H1 (cell line): ENCODE measurements at regions not wholly inside any gene's neighbourhood (a gene's known extent, or its start where the extent isn't known, plus 50 kb on each side); places are given as distances from the start of the nearest gene placed in this dataset.

Source experiments
- CTCF ChIA-PET: fragments of 300-600 bp; sonication (Branson Sonifier 250); formaldehyde crosslinking; loops from one replicate; lab custom pipeline; 2021; ENCODE audit not compliant: partially characterized antibody; lab: Charles Lee
- POLR2A ChIA-PET: fragments of 300-600 bp; sonication (Branson Sonifier 250); formaldehyde crosslinking; loops from one replicate; lab custom pipeline; 2021; ENCODE audit warnings: inconsistent platforms; ENCODE audit not compliant: partially characterized antibody; lab: Charles Lee
- DNase-seq, 2 experiments: peaks; one replicate each; pipeline versions ENCODE4 v3.0.0 to v3.0.0-alpha.2; 2010 to 2022; ENCODE audit warnings: low spot score in 2 of 2, low read depth in 1 of 2, mixed read lengths in 1 of 2
- FAIRE-seq: peaks from 2 replicates; lab custom pipeline; 2011; peaks lifted over from hg19 to GRCh38; lab: Jason Lieb, UNC
- H2AFZ ChIP-seq: 2 replicates; pipeline ENCODE4 v1.8.1; 2012; ENCODE audit warnings: low read length, inconsistent platforms
- H2AK5ac ChIP-seq: 2 replicates; pipeline ENCODE4 v1.6.1; 2013; ENCODE audit warnings: low read depth, low read length
- H2BK120ac ChIP-seq: replicated peaks from 2 replicates; pipeline ENCODE3; 2013; ENCODE audit warnings: low read depth, low read length, inconsistent platforms
- H2BK12ac ChIP-seq: 2 replicates; pipeline ENCODE4 v1.6.1; 2013; ENCODE audit warnings: low read depth, low read length
- H2BK15ac ChIP-seq: 2 replicates; pipeline ENCODE4 v1.6.1; 2013; ENCODE audit warnings: low read length
- H2BK20ac ChIP-seq: 2 replicates; pipeline ENCODE4 v1.6.1; 2013; ENCODE audit warnings: low read length
- H2BK5ac ChIP-seq: 2 replicates; pipeline ENCODE4 v1.6.1; 2013; ENCODE audit warnings: low read depth, low read length
- H3K14ac ChIP-seq: 2 replicates; pipeline ENCODE4 v1.6.1; 2013; ENCODE audit warnings: inconsistent platforms; ENCODE audit not compliant: insufficient read length
- H3K18ac ChIP-seq: 2 replicates; pipeline ENCODE4 v1.6.1; 2013; ENCODE audit warnings: low read length; ENCODE audit errors: extremely low read depth
- H3K23ac ChIP-seq: 2 replicates; pipeline ENCODE4 v1.6.1; 2013; ENCODE audit warnings: inconsistent platforms; ENCODE audit not compliant: insufficient read length
- H3K23me2 ChIP-seq: 2 replicates; pipeline ENCODE4 v1.6.1; 2013; ENCODE audit warnings: low read depth, low read length
- H3K27ac ChIP-seq: 2 replicates; pipeline ENCODE4 v1.6.1; 2011; ENCODE audit warnings: low read depth, low read length, inconsistent platforms
- H3K27me3 ChIP-seq, 4 experiments: replicated peaks in 1 of 4; 1 replicate in 1 of 4; 2 replicates in 3 of 4; pipeline versions ENCODE4 v1.6.1 to v1.8.1; 2011 to 2013; ENCODE audit warnings: low read length in 3 of 4, mild to moderate bottlenecking in 3 of 4, inconsistent platforms in 2 of 4, mixed read lengths in 2 of 4, moderate library complexity in 1 of 4; ENCODE audit not compliant: control insufficient read depth in 3 of 4, insufficient read depth in 3 of 4; ENCODE audit errors: extremely low read depth in 1 of 4
- H3K36me3 ChIP-seq, 4 experiments: 2 replicates each; pipeline versions ENCODE4 v1.6.1 to v1.8.1; 2011 to 2013; ENCODE audit warnings: mild to moderate bottlenecking in 4 of 4, low read length in 3 of 4, moderate library complexity in 2 of 4, control low read depth in 1 of 4, inconsistent platforms in 1 of 4; ENCODE audit not compliant: insufficient read depth in 4 of 4, control insufficient read depth in 2 of 4
- H3K4ac ChIP-seq: replicated peaks from 2 replicates; pipeline ENCODE3; 2013; ENCODE audit warnings: low read length, low read depth, mixed read lengths, inconsistent platforms; ENCODE audit not compliant: insufficient read length
- H3K4me1 ChIP-seq, 4 experiments: replicated peaks in 1 of 4; 1 replicate in 1 of 4; 2 replicates in 3 of 4; pipeline versions ENCODE4 v1.6.1 to v1.8.1; 2011 to 2013; ENCODE audit warnings: low read length in 3 of 4, inconsistent platforms in 2 of 4, mixed read lengths in 1 of 4; ENCODE audit not compliant: insufficient read depth in 4 of 4, control insufficient read depth in 3 of 4
- H3K4me2 ChIP-seq, 2 experiments: 2 replicates each; pipeline versions ENCODE4 v1.6.1 to v1.8.1; 2011 to 2013; ENCODE audit warnings: low read depth in 2 of 2, low read length in 2 of 2, control low read depth in 1 of 2, inconsistent platforms in 1 of 2, mild to moderate bottlenecking in 1 of 2; ENCODE audit not compliant: insufficient read depth in 1 of 2
- H3K4me3 ChIP-seq, 4 experiments: fragments of 200-600, 300-600 bp in 1 of 4; sonication (generic), shearing (Covaris generic), sonication (Bioruptor Twin) in 1 of 4; 2 replicates each; pipeline versions ENCODE4 v1.5.1 to v1.8.1; 2011 to 2016; ENCODE audit warnings: low read length in 4 of 4, low read depth in 3 of 4, control low read depth in 2 of 4, inconsistent platforms in 2 of 4, mild to moderate bottlenecking in 2 of 4, mixed read lengths in 1 of 4, moderate library complexity in 1 of 4; ENCODE audit not compliant: insufficient read depth in 2 of 4; ENCODE audit errors: extremely low read depth in 1 of 4
- H3K56ac ChIP-seq: replicated peaks from 2 replicates; pipeline ENCODE3; 2013; ENCODE audit warnings: low read depth, mild to moderate bottlenecking, mixed read lengths, low read length, inconsistent platforms; ENCODE audit not compliant: insufficient read length
- H3K79me1 ChIP-seq: 2 replicates; pipeline ENCODE4 v1.6.1; 2013; ENCODE audit warnings: low read depth, low read length, control low read depth
- H3K79me2 ChIP-seq, 2 experiments: 2 replicates each; pipeline versions ENCODE4 v1.6.1 to v1.8.1; 2012 to 2013; ENCODE audit warnings: low read length in 2 of 2, mild to moderate bottlenecking in 2 of 2, inconsistent platforms in 1 of 2; ENCODE audit not compliant: insufficient read depth in 2 of 2, control insufficient read depth in 1 of 2
- H3K9ac ChIP-seq, 4 experiments: replicated peaks in 1 of 4; 1 replicate in 1 of 4; 2 replicates in 3 of 4; pipeline versions ENCODE4 v1.6.1 to v1.8.1; 2011 to 2013; ENCODE audit warnings: low read depth in 3 of 4, low read length in 3 of 4, control low read depth in 2 of 4, mild to moderate bottlenecking in 2 of 4, moderate library complexity in 2 of 4, inconsistent platforms in 1 of 4; ENCODE audit errors: extremely low read depth in 1 of 4
- H3K9me3 ChIP-seq, 2 experiments: 2 replicates each; pipeline versions ENCODE4 v1.6.1 to v1.8.1; 2012 to 2013; ENCODE audit warnings: mild to moderate bottlenecking in 2 of 2, moderate library complexity in 2 of 2, control low read depth in 1 of 2, inconsistent platforms in 1 of 2, low read depth in 1 of 2, low read length in 1 of 2, mixed read lengths in 1 of 2; ENCODE audit not compliant: insufficient read depth in 2 of 2
- H4K20me1 ChIP-seq, 2 experiments: replicated peaks in 1 of 2; 2 replicates each; pipeline versions ENCODE3 to v1.8.1; 2011 to 2013; ENCODE audit warnings: inconsistent platforms in 2 of 2, low read length in 2 of 2, mild to moderate bottlenecking in 1 of 2; ENCODE audit not compliant: insufficient read depth in 2 of 2, control insufficient read depth in 1 of 2
- H4K5ac ChIP-seq: 2 replicates; pipeline ENCODE4 v1.6.1; 2013; ENCODE audit warnings: low read length, low read depth, mixed read lengths, inconsistent platforms; ENCODE audit not compliant: insufficient read length
- H4K8ac ChIP-seq: 2 replicates; pipeline ENCODE4 v1.8.0; 2013; ENCODE audit warnings: mild to moderate bottlenecking, moderate library complexity, low read length, inconsistent platforms; ENCODE audit not compliant: insufficient read depth; ENCODE audit errors: extremely low read depth
- H4K91ac ChIP-seq: replicated peaks from 2 replicates; pipeline ENCODE3; 2013; ENCODE audit warnings: low read length, mixed read lengths, inconsistent platforms; ENCODE audit not compliant: insufficient read length
- ASH2L ChIP-seq: fragments of 200-600, 300-600 bp; sonication (generic); IDR thresholded peaks from one replicate; pipeline ENCODE4 v1.7.1; 2017; ENCODE audit warnings: low read length
- BACH1 ChIP-seq: IDR thresholded peaks from 2 replicates; pipeline ENCODE4 v1.6.1; 2012; ENCODE audit warnings: low read length, improper control_type of control experiment
- BRCA1 ChIP-seq: IDR thresholded peaks from 2 replicates; pipeline ENCODE4 v1.6.1; 2012; ENCODE audit warnings: low read depth, low read length, improper control_type of control experiment
- CBX5 ChIP-seq: fragments of 300-800, 300-1000 bp; sonication (generic); IDR thresholded peaks from 2 replicates; pipeline ENCODE4 v1.7.1; 2016; ENCODE audit warnings: antibody characterized with exemption, low read length, low read depth
- CTBP2 ChIP-seq: IDR thresholded peaks from 2 replicates; pipeline ENCODE4 v1.7.0; 2011; ENCODE audit warnings: borderline replicate concordance, mild to moderate bottlenecking, moderate library complexity, mixed read lengths, low read length; ENCODE audit not compliant: insufficient read depth, insufficient read length
- E2F6 ChIP-seq: IDR thresholded peaks from 2 replicates; pipeline ENCODE4 v1.6.1; 2012; ENCODE audit warnings: inconsistent platforms
- EZH2 ChIP-seq: fragments of 200-600 bp; sonication (generic); IDR thresholded peaks from 2 replicates; pipeline ENCODE4 v1.7.1; 2012; ENCODE audit warnings: low read depth, mild to moderate bottlenecking, moderate library complexity, low read length, inconsistent platforms; ENCODE audit not compliant: severe bottlenecking
- GTF2F1 ChIP-seq: IDR thresholded peaks from 2 replicates; pipeline ENCODE4 v1.6.1; 2012; ENCODE audit warnings: low read depth, low read length, improper control_type of control experiment, borderline replicate concordance
- NRF1 ChIP-seq: IDR thresholded peaks from 2 replicates; pipeline ENCODE4 v1.6.1; 2011; ENCODE audit warnings: mild to moderate bottlenecking, low read depth, low read length, improper control_type of control experiment
- RAD21 ChIP-seq, 2 experiments: IDR thresholded peaks in 1 of 2; conservative IDR thresholded peaks in 1 of 2; 2 replicates each; pipeline ENCODE4 v1.6.1; 2011; ENCODE audit warnings: low read depth in 2 of 2, low read length in 2 of 2, improper control_type of control experiment in 1 of 2, inconsistent platforms in 1 of 2, mild to moderate bottlenecking in 1 of 2, moderate library complexity in 1 of 2
- WGBS, 2 experiments: shearing (Covaris generic) in 1 of 2; methylation state at CpG; one replicate each; pipeline versions ENCODE4 v1.1.6 to v1.1.7; 2013 to 2015; ENCODE audit warnings: low lambda C conversion rate in 2 of 2, mixed read lengths in 2 of 2, inconsistent platforms in 1 of 2, low coverage in 1 of 2, missing lambda C conversion rate in 1 of 2; ENCODE audit not compliant: insufficient replicate concordance in 2 of 2, insufficient coverage in 1 of 2, insufficient read length in 1 of 2; ENCODE audit errors: extremely low coverage in 1 of 2, missing lambda C conversion rate in 1 of 2; 5-methylcytosine and 5-hydroxymethylcytosine counted together
- TF ChIP-seq, protein P1 (sequence below), 3 experiments: IDR thresholded peaks; 1 replicate in 2 of 3; 2 replicates in 1 of 3; pipeline versions ENCODE4 v1.5.1 to v1.6.1; 2011; ENCODE audit warnings: low read length in 3 of 3, mild to moderate bottlenecking in 3 of 3, inconsistent platforms in 2 of 3, low read depth in 1 of 3, moderate library complexity in 1 of 3; ENCODE audit not compliant: insufficient read depth in 1 of 3; ENCODE audit errors: control extremely low read depth in 1 of 3

DNA sequence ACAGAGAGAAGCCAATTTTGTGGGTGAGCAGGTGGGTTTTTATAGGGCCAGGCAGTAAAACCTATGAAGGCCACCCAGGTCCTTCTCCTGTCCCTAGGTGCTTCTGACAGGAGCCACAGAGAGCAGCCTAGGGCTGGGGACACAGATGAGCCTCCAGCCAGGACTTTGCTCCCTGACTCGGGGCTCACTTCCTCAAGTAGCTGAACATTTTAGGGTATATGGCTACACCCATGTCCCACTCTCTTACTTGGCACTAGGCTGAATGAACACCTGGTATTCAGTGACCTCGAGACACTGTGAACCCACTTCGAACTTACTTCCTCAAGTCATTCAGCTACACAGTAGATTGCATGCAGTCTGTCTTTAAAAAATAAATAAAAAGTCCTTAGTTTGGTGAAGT is 217.3 kb downstream of the MID1IP1 start:
- H2BK5ac ChIP-seq = no peak overlapping the region
- FAIRE-seq = no peak
- H3K23me2 ChIP-seq = no peaks in the 10 kb centered on the region
- H3K4me2 ChIP-seq = no peak overlapping the region
- H3K4me1 ChIP-seq = peaks cover 0 to 5% (median 0%) of the 10 kb centered on the region in 4 experiments; a peak in 1 of 7 replicates
- H2BK120ac ChIP-seq = no peak overlapping the region
- POLR2A ChIA-PET = no interaction called here
- H4K20me1 ChIP-seq = no peaks in the 10 kb centered on the region
- no peak overlapping the region for H2BK20ac ChIP-seq
- no peaks in the 10 kb centered on the region for H3K9me3 ChIP-seq
- no peak overlapping the region for H3K18ac ChIP-seq
- no peak overlapping the region for H3K4me3 ChIP-seq
- H2AK5ac ChIP-seq = no peak overlapping the region
- no peaks in the 10 kb centered on the region for H3K79me1 ChIP-seq
- H4K8ac ChIP-seq = no peak overlapping the region
- H2BK15ac ChIP-seq = no peak overlapping the region
- H3K14ac ChIP-seq = no peak overlapping the region
- H4K5ac ChIP-seq = no peak overlapping the region
- 90% methylated on average over 2 of the region's 3 CpGs; no CpG with 5 or more reads in 1 of the 2 experiments for WGBS, 2 experiments
- no peak overlapping the region for H2BK12ac ChIP-seq
- no peak overlapping the region for H4K91ac ChIP-seq
- H3K79me2 ChIP-seq = no peaks in the 10 kb centered on the region
- no peak overlapping the region for H2AFZ ChIP-seq
- no peak overlapping the region for H3K4ac ChIP-seq
- H3K23ac ChIP-seq = no peak overlapping the region
- no peak overlapping the region for H3K9ac ChIP-seq
- no peak overlapping the region for H3K27ac ChIP-seq
- CTCF ChIA-PET = no interaction called here
- H3K27me3 ChIP-seq = no peaks in the 10 kb centered on the region
- no peak for DNase-seq
- no peak overlapping the region for H3K56ac ChIP-seq
- H3K36me3 ChIP-seq = no peaks in the 10 kb centered on the region
- TF ChIP-seq CBX5 (no peak), BACH1 (no peak), GTF2F1 (no peak), RAD21 (IDR thresholded peaks at IDR 0.05 in 1 of 2, conservative IDR thresholded peaks at IDR 0.05 in 1 of 2; ENCODE audit: low read depth in 2 of 2, low read length in 2 of 2) (no peak), EZH2 (no peak), E2F6 (no peak), NRF1 (no peak), BRCA1 (no peak), ASH2L (no peak), CTBP2 (no peak)
- TF ChIP-seq, protein P1, sequence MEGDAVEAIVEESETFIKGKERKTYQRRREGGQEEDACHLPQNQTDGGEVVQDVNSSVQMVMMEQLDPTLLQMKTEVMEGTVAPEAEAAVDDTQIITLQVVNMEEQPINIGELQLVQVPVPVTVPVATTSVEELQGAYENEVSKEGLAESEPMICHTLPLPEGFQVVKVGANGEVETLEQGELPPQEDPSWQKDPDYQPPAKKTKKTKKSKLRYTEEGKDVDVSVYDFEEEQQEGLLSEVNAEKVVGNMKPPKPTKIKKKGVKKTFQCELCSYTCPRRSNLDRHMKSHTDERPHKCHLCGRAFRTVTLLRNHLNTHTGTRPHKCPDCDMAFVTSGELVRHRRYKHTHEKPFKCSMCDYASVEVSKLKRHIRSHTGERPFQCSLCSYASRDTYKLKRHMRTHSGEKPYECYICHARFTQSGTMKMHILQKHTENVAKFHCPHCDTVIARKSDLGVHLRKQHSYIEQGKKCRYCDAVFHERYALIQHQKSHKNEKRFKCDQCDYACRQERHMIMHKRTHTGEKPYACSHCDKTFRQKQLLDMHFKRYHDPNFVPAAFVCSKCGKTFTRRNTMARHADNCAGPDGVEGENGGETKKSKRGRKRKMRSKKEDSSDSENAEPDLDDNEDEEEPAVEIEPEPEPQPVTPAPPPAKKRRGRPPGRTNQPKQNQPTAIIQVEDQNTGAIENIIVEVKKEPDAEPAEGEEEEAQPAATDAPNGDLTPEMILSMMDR (IDR thresholded peaks at IDR 0.05; ENCODE audit: control extremely low read depth in 1 of 3, insufficient read depth in 1 of 3, low read depth in 1 of 3, low read length in 3 of 3) = no peak
